Kidney tubule cell (primary cell): ENCODE measurements at regions not wholly inside any gene's neighbourhood (a gene's known extent, or its start where the extent isn't known, plus 50 kb on each side); places are given as distances from the start of the nearest gene placed in this dataset.

Experiments used
- DNase-seq: peaks from one replicate; pipeline ENCODE4 v3.0.0-alpha.2; 2018; ENCODE audit warnings: low spot score

GRCh38 chrX:145631461-145631951, 186.1 kb upstream of the SLITRK2 start:
- DNase-seq = no peak

GRCh38 chrX:145654486-145654885, 163.1 kb upstream of the SLITRK2 start:
- DNase-seq = no peak

- DNase-seq = no peak
Observed at GRCh38 chrX:145673841-145674240, 143.8 kb upstream of the SLITRK2 start.

- no peak for DNase-seq
Observed at GRCh38 chrX:145677109-145677817, 140.4 kb upstream of the SLITRK2 start.

GRCh38 chrX:145682518-145683298, 134.9 kb upstream of the SLITRK2 start:
- no peak for DNase-seq

- no peak for DNase-seq
Observed at GRCh38 chrX:145687146-145687545, 130.5 kb upstream of the SLITRK2 start.

- no peak for DNase-seq
Observed at GRCh38 chrX:145687707-145688106, 129.9 kb upstream of the SLITRK2 start.

GRCh38 chrX:145694048-145694447, 123.6 kb upstream of the SLITRK2 start:
- DNase-seq = no peak

- DNase-seq = no peak
Observed at GRCh38 chrX:145715641-145716138, 101.9 kb upstream of the SLITRK2 start.

- no peak for DNase-seq
Observed at GRCh38 chrX:145716226-145716625, 101.4 kb upstream of the SLITRK2 start.

- no peak for DNase-seq
Observed at GRCh38 chrX:145727476-145727875, 90.2 kb upstream of the SLITRK2 start.

- DNase-seq = no peak
Observed at GRCh38 chrX:145729635-145730034, 88.0 kb upstream of the SLITRK2 start.

- no peak for DNase-seq
Observed at GRCh38 chrX:145735036-145735435, 82.6 kb upstream of the SLITRK2 start.

- peak; percentile 13 for DNase-seq
Observed at GRCh38 chrX:145751943-145752342, 65.7 kb upstream of the SLITRK2 start.
